ENCODE measurements at regions not wholly inside any gene's neighbourhood (a gene's known extent, or its start where the extent isn't known, plus 50 kb on each side); places are given as distances from the start of the nearest gene placed in this dataset.

DNA sequence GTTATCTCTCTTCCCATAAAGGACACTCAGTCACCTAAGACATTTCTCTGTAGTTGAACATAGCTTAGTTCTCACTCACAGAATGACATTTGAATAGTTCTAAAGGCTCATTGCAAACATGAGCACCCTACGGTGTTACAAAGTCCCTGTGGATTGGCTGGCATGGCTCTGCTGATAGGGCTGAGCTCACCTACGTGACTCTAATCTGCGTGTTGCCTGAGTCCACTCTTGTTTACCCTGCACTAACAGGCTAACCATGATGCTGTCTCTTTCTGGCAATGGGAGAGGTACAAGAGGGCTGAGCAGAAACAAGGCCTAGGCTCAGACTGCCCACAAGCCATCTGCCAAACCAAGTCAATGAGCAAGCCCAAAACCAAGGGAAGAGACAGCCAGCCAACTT lies 103.6 kb downstream of the PALM2AKAP2 start:
- no peak for DNase-seq (ENCODE audit: low read depth)

DNA sequence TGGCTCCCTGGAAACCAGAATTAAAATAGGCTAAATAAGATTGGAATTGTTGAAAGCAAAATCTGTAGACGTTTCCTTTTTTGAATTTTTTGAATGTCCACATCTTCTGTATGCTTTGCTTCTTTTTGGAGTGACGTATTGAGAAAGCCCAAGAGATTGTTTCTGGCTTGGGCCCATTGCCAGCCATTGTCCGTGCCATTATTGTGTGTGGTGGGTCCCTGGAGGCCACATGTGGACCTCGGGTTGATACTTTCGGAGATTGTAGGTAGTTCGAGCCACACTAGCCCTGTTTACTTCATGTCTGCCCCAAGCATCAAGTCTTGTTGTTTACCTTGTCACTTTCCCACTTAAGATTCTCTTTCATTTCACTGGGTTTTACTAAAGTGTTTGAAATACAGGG lies 106.0 kb downstream of the PALM2AKAP2 start:
- DNase-seq (ENCODE audit: low read depth): no peak

DNA sequence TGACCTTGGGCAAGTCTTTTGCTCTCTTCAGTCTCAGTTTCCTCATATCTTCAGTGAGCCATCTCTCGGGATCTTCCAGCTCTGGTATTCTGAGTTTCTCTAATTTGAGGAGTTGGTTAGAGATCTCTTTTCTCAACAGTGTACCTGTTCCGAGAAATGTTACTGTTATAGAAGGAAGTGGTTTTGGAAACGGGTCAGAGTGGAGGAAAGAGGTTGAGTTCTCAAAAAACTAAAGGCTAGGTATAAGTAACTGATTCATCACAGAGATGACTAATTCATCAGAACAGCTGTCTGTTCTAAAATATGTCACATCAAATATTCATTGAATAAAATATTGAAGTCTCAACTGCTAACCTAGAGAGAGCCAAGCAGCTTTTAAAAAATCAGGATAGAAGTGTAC lies 106.6 kb downstream of the PALM2AKAP2 start:
- DNase-seq (ENCODE audit: low read depth): no peak

DNA sequence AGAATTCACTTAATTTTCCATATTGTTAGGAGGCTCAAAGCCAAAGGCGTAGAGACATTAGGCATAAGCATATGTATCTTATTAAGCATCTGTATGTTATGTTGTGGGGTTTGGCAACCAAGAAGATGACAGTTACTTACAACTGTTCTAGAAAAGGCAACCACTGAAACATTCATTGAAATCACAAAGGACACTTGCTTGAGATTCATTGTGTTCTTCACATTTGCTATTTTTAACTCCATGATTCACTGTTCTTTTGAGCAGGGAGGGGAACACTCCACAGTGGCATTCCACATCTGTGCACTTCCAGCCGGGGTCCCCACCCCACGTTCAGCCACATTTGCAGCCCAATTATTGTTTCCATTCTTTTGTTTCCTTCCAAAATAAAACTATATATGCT lies 107.1 kb downstream of the PALM2AKAP2 start:
- DNase-seq (ENCODE audit: low read depth): peak; percentile 73

DNA sequence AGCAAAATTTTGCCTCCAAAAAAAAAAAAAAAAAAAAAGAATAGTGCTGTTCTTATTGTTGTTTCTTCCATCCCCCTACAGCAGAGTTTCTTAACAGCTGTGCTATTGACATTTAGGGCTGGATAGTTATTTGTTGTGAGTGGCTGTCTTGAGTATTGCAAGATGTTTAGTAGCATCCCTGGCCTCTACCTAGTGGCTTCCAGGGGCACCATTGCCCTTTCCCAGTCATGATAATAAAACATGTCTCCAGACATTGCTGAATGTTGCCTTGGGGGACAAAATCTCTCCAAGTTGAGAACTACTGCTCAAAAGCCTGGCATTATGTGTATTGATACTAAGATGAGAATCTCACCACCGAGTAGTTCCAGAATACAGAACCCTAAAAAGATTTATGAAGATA lies 108.7 kb downstream of the PALM2AKAP2 start:
- DNase-seq (ENCODE audit: low read depth): no peak

DNA sequence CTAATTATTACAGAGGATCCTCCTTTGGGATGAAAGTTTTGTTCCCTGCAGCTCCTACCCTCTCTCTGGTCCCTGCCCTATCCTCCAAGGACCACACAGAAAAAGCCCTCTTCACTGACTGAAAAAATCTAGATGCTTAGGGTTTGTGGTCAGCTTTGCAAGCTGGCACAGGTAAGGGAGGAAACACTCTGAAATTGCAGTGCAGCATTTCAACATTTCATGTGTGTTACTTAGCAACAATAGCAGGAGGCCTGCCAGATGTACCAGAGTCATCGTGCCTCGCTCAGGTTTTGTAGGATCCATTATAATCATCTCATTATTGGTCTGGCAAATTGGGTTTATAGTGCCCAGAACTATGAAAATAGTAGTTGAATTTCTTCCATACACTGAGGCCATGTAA lies 109.5 kb downstream of the PALM2AKAP2 start:
- DNase-seq (ENCODE audit: low read depth): no peak

DNA sequence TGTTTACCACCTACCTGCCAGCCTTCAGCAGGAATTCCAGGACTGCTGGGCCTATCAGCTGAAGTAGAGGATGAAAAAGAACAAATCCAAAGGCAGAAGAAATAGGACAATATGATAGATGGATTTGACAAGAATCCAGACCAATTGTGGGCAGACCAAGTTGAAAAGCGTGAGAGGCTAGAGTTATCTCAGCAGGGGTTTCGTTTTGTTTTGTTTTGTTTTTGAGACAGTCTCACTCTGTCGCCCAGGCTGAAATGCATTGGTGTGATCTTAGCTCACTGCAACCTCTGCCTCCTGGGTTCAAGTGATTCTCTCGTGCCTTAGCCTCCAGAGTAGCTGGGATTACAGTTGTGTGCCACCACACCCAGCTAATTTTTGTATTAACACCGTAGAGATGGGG lies 113.2 kb downstream of the PALM2AKAP2 start:
- DNase-seq (ENCODE audit: low read depth): no peak

DNA sequence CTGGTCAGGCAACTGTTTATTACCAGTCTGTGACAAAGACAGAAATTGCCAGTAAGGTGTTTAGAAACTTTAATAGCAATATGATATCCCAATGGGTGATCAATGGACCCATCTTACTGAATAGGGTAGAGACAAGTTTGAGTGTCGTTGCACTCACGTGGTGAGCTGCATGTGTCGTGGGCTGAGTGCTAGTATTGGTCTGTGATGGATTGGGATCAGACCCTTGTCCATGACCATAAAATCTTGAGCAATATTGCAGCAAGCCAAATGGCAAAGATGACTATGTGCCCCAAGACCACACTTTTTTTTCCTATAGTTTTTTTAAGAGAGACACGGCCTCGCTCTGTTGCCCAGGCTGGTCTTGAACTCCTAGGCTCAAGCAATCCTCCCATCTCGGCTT lies 114.5 kb downstream of the PALM2AKAP2 start:
- DNase-seq (ENCODE audit: low read depth): no peak

DNA sequence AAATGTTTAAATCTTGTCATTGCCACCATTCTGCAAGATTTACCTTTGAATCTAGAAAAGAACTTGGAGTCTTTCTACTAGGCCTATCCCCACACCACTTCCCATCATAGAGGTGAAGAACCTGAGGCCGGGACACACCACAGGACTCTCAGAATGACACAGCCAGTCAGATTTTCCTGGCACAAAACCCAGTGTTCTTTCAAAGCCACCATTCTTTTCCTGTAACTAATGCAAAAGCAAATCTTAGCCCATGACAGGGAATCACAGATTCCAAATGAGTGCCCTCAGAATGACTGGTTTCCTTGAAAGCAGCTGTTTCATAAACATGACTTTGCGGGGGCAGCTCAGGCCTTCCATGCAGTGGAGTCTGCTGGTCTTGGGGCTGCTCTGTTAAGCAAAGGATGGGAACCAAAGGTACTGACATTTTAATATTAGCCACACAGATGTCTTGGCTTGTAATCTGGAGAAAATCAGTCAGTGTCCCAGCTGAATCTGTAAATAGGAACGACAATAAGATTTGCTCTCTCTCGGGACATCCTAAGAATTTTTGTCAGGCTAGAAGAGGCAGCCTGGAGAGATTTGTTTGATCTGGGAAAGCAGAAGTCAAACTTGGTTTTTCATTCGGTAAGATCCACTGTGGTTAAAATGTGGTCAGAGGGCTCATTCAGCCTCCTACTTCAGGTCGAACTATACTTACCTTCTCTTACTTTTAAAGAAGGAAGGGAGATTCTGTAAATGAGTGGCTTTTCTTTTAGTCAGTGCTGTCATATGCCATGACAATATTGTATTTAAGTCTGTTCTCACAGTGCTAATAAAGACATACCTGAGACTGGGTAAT lies 115.1 kb downstream of the PALM2AKAP2 start:
- DNase-seq (ENCODE audit: low read depth): peak; percentile 52

DNA sequence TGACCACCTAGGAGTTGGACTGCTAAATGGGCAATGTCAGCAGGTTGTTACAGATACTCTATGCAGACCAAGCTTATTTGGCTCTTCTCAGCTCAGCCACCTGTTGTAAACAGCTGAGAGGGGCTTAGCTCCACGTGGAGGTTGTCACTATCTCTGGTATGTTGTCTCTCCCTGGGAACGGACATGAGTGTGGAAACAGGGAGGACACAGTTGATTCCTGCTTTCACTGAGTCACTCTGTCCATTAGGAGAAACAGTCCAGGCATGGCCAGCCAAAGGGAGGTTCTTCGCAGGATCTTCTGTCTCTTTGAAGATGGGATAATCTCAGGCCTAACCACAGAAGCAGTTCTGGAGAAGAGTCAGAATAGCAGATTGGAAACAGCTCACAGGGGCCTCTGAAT lies 121.2 kb downstream of the PALM2AKAP2 start:
- DNase-seq (ENCODE audit: low read depth): no peak

DNA sequence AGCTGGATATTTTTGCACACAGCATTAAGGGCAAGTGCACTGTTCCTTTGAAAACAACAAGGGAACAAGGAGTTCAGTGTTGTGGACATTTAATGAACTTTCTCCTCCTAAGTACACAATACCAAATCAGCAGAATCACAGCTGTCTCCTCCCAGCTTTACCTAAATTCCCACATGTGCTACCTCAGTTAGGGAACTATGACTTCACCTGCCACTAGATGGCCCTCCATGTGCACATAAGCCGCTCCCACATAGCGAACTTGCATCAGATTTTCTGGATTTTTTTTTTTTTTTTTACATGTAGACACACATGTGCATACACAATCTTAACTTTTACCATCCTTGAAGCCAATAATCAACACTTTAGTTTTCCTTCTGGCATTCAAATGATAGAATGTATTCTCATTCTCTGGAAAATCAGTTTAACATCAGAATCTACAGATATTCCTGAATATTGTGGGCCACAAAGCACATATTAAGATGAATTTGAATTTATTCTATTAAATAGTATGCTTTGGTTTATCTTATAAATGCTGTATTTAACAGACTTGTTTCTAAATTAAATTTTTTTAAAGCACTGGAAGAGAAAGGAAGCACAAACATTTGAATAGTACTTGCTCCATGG lies 123.6 kb downstream of the PALM2AKAP2 start:
- peak; percentile 75 for DNase-seq (ENCODE audit: low read depth)

DNA sequence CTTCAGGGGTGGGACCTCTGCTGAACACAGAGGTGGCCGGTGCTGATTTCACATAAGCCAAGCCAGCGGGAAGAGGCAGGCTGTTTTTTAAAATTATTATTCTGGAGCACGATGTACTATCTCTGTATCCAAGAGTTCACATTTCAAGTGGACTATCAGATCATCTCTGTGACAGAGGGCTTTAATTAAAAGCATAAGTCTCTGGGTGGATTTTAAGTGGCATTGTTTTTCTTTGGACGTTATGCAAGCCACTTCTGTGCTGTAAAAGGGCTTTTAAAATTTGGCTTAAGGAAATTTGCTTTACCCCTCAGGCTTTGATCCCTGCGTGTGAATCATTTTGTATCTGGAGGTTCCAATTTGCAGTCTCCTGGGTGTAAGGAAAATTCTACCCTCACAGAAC lies 124.7 kb downstream of the PALM2AKAP2 start:
- DNase-seq (ENCODE audit: low read depth): peak; percentile 85

DNA sequence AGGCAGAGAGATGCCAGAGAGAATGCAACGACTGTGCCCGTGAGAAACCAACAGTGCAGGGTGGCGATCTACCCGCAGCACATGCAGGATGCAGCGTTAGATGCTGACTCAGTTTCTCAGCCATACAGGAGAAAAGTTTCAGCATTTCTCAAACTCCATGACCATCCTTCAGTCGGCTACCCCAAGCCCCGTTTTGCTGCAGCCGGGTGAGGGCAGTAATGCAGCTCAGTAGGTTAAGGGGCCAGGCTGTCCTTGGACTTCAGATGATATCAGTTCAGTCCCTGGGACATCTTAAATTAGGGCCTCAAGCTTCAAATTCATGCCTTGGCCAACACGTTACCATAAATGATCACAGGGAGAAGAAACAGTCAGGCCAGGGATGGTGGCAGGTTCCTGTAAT lies 125.5 kb downstream of the PALM2AKAP2 start:
- no peak for DNase-seq (ENCODE audit: low read depth)

DNA sequence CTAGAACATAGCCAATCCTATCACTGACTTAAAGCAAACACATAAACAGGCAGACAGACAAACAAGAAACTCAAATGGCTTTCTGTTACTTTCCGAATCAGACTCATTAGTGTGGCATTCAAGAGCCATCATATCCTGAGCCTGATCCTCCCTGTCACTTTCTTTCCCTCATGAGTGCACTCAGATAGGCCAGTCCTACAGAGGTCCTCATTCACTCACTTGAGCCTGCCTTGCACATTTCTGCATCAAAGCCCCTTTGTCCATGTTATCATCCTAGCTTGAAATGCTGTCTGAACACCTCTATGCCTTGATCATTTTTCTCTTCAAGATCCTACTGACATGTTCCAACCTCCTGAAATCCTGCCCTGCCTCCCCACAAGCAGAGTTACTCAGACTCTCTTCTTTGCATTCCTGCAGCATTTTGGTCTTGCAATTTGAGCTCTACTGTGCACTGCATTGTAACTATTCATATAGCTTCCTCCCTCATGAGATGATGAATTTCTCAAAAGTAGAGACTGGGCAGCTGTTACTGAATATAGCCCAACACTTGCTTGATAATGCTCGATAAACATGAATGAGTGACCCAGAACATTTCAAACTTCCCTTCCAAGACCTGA lies 126.9 kb downstream of the PALM2AKAP2 start:
- DNase-seq (ENCODE audit: low read depth): peak; percentile 26

DNA sequence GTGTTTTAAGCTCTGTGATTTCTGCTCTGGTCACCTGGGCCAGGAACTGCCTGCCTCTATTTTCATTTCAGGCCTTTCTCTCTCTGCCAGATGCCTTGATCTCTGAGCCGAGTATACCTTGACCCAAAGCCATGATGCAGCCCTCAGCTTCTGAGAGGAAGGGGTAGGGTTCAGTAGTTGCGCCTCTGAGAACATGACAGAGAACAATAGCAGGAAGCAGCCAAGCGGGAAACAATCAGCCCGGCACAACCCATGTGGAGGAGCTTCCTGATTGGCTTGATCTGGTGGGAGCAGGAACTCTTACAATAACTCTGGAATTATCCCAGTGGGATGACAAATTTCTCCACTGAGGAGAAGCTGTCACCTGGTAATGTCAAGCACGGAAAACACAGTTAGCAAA lies 127.4 kb downstream of the PALM2AKAP2 start:
- no peak for DNase-seq (ENCODE audit: low read depth)

DNA sequence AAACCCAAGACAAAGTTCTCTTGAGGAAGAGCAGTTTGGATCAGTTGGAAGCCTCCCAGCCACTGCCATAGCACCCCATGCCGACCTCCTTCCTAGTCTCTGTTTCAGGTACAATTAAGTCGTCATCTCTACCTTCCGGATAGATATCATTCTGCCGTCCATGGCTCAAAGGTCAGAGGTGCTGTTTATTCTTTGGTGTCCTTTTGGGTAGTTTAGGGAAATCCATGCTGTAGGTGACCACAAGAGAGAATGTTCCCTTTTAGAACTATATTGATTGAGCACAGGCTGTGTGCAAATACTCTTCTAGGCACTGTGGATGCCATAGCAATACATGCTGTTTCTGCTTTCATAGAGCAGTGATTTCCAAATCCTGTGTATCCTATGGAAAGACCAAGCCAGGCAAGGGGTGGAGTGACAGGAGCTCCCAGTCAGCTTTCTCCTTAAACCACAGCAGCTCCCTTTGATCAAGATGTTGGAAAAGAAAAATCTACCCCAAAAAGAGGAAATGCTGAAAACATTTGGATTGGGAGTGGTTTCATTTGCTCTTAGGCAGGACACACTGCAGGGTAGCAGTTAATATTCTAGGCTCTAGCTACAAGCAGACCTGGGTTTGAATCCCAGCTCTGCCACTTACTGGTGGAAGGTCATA lies 127.9 kb downstream of the PALM2AKAP2 start:
- no peak for DNase-seq (ENCODE audit: low read depth)

DNA sequence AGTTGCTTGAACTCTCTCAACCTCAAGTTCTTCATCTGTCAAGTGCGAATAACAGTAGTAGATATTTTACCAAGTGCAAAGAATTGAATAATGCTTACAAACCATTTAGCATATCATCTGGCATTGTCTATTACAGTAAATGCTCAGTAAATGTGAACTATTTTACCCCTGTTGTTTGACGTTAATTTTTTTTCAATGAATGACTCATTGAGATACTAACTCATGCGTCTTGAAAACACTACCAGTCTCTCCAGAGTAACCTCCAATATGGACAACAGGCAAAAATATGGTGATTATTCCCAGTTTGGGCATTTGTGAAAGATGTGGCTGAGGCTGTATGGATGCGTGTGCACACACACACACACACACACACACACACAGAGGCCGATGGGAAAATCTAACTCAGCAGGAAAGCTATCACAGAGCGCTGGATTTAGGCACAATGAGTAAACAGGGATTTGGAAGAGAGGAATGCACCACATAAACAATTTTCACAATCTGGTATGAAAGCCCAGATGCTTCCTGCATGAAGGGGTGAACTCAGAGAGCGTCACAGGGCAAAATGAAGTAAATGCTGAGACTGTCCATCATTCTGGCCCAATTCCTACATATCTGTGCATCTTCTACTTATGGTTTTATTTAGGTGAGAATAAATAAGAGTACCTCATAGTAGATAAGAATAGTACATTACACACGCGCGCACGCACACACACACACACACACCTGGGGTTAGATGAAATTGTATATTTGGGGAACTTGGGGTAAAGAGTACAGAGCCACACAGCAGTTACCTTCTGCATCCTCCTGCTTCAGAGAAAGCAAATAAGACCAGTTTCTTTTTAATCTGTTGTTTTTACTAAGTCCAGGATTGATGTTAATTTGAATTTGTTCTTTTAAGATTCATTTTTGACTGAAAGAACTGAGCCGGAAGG lies 128.7 kb downstream of the PALM2AKAP2 start:
- peak; percentile 83 for DNase-seq (ENCODE audit: low read depth)

DNA sequence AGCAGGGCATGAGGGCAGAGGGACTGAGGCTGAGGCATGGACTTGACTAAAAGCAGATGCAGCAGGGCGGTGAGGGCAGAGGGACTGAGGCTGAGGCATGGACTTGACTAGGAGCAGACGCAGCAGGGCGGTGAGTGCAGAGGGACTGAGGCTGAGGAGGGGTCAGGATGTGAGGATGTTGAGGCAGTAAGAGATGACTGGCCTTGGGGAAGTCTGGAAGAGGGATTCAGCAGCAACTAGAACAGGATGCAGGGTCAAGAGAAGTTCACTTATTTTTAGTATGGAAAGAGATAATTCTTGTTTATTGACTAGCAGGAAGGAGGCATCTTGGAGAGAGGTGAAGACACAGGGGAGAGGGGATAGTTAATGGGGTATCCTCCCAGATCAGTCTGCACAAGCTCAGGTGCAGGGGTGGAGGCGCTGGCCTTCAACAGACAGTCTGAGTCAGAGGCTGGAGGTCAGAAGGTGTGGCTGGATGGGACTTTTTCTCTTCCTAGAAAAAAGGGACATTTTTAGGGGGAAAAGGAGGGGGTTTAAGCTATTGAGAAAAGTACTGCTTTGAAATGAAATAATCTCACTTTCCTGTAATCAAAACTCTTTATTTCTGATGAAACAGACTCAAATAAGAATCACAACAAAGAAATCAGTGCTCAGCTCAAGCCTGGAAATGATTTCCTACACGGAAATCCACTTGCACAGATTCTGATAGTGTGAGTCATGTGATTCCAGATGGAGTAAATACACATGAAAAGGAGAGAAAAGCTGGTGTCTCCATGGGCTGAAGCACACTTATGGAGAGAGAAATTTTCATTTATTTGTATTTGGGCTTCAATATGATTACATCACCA lies 130.9 kb downstream of the PALM2AKAP2 start:
- peak; percentile 66 for DNase-seq (ENCODE audit: low read depth)

DNA sequence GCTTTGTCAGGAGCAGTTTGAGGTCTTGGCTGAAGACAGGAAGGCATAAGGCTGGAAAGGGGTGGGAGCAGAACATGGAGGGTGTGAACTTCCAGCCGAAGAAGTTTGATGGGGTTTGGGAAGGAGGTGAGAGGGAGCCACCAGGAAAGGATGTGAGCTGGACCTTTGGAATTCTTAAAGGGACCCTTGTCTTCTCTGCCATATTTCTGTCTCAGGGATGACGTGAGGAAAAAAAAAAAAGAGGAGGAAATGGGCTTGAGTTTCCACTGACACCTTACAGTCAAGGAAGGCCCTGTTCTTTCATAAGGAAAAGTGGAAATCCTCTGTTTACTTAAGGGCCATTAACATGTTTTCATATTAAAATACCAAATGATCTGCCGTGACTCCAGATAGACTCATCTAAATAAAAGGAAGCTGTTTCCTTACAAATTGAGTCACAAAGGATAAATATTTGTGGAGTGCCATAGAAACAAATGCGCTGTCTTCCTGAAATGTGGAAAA lies 132.1 kb downstream of the PALM2AKAP2 start:
- peak; percentile 73 for DNase-seq (ENCODE audit: low read depth)

DNA sequence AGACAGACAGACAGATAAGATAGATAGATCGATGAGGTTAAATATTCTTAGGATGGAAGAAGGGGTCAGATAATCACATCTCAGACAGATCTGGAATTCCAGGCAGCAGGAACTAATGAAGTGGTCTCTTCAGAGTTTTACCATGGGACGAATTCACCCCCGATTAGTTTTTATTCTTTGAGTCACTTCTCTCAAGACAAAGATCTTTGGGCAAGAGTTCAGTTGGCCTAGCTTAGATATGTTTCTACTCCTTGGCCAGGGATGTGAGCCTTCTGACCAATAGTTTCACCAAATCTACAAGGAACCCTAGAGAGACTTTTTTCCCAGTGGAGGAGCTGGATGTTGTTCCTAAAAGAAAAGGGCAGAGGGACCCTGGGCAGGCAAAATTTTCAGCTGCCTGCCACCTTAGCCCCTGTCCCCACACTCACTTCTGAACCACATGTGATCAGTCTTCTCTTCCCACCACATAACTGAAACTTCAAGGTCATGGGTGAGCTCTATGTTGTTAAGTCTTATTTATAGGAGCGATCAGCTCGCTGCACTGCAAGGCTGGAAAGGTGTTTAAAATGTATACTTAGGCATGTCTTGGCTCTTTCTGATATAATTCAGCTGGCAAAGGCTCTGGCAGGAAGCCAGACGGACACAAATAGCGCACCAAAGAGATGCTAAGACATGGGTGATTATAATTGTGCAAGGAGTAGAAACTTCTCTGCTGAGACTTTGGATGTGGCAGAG lies 132.9 kb downstream of the PALM2AKAP2 start:
- peak; percentile 22 for DNase-seq (ENCODE audit: low read depth)
